HepG2 (cell line): ENCODE measurements at regions not wholly inside any gene's neighbourhood (a gene's known extent, or its start where the extent isn't known, plus 50 kb on each side); places are given as distances from the start of the nearest gene placed in this dataset.

Experiments used
- ATAC-seq: fragments of 200-7000 bp; cut with Tn5 transposase; 3 replicates; pipeline ENCODE4 v1.9.1; 2020; ENCODE audit warnings: mild to moderate bottlenecking, moderate library complexity
- BruUV-seq: library from RNA; stranded (reverse); fragments of 400-500 nt; replicated peaks from 2 replicates; lab custom pipeline; 2021; lab: Mats Ljungman, UMichigan
- CTCF ChIA-PET: fragments of 300-600 bp; formaldehyde crosslinking; extraction: SDS; loops from one replicate; lab custom pipeline; 2021; ENCODE audit warnings: low total read pairs, inconsistent platforms, low intra/inter-chr PET ratio; lab: Yijun Ruan, JAX
- POLR2A ChIA-PET: fragments of 350-600 bp; sonication (Branson Sonifier 250); formaldehyde crosslinking; loops from one replicate; lab custom pipeline; 2020; ENCODE audit warnings: antibody characterized with exemption, inconsistent platforms; lab: Yijun Ruan, JAX
- DNase-seq: peaks from one replicate; pipeline ENCODE4 v3.0.0-alpha.2; 2015; ENCODE audit warnings: low spot score
- FAIRE-seq: peaks from 3 replicates; lab custom pipeline; 2011; peaks lifted over from hg19 to GRCh38; lab: Jason Lieb, UNC
- H2AFZ ChIP-seq: one replicate; pipeline ENCODE4 v1.6.1; 2011; ENCODE audit warnings: low read length, inconsistent platforms
- H3K27ac ChIP-seq: fragments of 300-600 bp; 3 replicates; pipeline ENCODE4 v1.8.0; 2011; ENCODE audit warnings: mixed run types, mild to moderate bottlenecking, mixed read lengths, low read length, inconsistent platforms; ENCODE audit not compliant: insufficient read depth; ENCODE audit errors: extremely low read length
- H3K27me3 ChIP-seq, 2 experiments: fragments of 200-600 bp in 1 of 2; 2 replicates in 1 of 2; 3 replicates in 1 of 2; pipeline versions ENCODE4 v1.6.0 to v1.8.0; 2011; ENCODE audit warnings: low read length in 2 of 2, mild to moderate bottlenecking in 2 of 2, moderate library complexity in 2 of 2, inconsistent platforms in 1 of 2; ENCODE audit not compliant: insufficient read depth in 2 of 2, control insufficient read depth in 1 of 2
- H3K36me3 ChIP-seq, 2 experiments: fragments of 200-600 bp in 1 of 2; replicated peaks in 1 of 2; 2 replicates in 1 of 2; 3 replicates in 1 of 2; pipeline versions ENCODE4 v1.5.1 to v1.8.0; 2011; ENCODE audit warnings: low read length in 2 of 2, inconsistent platforms in 1 of 2; ENCODE audit not compliant: insufficient read depth in 2 of 2, control insufficient read depth in 1 of 2
- H3K4me1 ChIP-seq: 2 replicates; pipeline ENCODE4 v1.5.1; 2012; ENCODE audit warnings: low read length, inconsistent platforms; ENCODE audit not compliant: insufficient read depth
- H3K4me2 ChIP-seq: 2 replicates; pipeline ENCODE4 v1.6.0; 2011; ENCODE audit warnings: low read depth, low read length, inconsistent platforms
- H3K4me3 ChIP-seq, 3 experiments: fragments of 200-600 bp in 1 of 3; sonication (generic), shearing (Covaris generic) in 1 of 3; replicated peaks in 1 of 3; 2 replicates each; pipeline ENCODE4 v1.5.1; 2011 to 2016; ENCODE audit warnings: low read length in 3 of 3, inconsistent platforms in 2 of 3, low read depth in 2 of 3, mild to moderate bottlenecking in 2 of 3, control low read depth in 1 of 3, mixed read lengths in 1 of 3; ENCODE audit not compliant: insufficient read depth in 1 of 3
- H3K79me2 ChIP-seq: one replicate; pipeline ENCODE4 v1.6.1; 2011; ENCODE audit warnings: low read length, inconsistent platforms; ENCODE audit not compliant: insufficient read depth
- H3K9ac ChIP-seq: 2 replicates; pipeline ENCODE4 v1.6.0; 2011; ENCODE audit warnings: mild to moderate bottlenecking, low read depth, low read length, inconsistent platforms; ENCODE audit not compliant: insufficient read depth
- H3K9me3 ChIP-seq: 2 replicates; pipeline ENCODE4 v1.5.1; 2012; ENCODE audit warnings: mild to moderate bottlenecking, low read length
- H4K20me1 ChIP-seq: 2 replicates; pipeline ENCODE4 v1.6.0; 2011; ENCODE audit warnings: inconsistent platforms, mild to moderate bottlenecking, low read length, moderate library complexity; ENCODE audit not compliant: insufficient read depth
- ATF1 ChIP-seq: IDR thresholded peaks from 2 replicates; pipeline ENCODE4 v1.6.1; 2016; ENCODE audit warnings: mild to moderate bottlenecking, control low read depth
- CAMTA2 ChIP-seq: sonication (generic); formaldehyde crosslinking; IDR thresholded peaks from 2 replicates; pipeline ENCODE4 v1.4.0; 2020; ENCODE audit warnings: mild to moderate bottlenecking, missing genetic modification reagents, borderline replicate concordance
- EEA1 ChIP-seq: sonication (generic); formaldehyde crosslinking; IDR thresholded peaks from 2 replicates; pipeline ENCODE4 v1.5.1; 2020; ENCODE audit warnings: mild to moderate bottlenecking, missing genetic modification reagents, borderline replicate concordance
- FLYWCH1 ChIP-seq: sonication (generic); formaldehyde crosslinking; IDR thresholded peaks from 2 replicates; pipeline ENCODE4 v1.8.1; 2023; ENCODE audit warnings: mild to moderate bottlenecking, missing genetic modification reagents
- HMGA1 ChIP-seq: sonication (generic); formaldehyde crosslinking; conservative IDR thresholded peaks from 2 replicates; pipeline ENCODE4 v1.4.0; 2020; ENCODE audit warnings: missing genetic modification reagents
- RFX5 ChIP-seq: IDR thresholded peaks from 2 replicates; pipeline ENCODE4 v1.6.1; 2011; ENCODE audit warnings: low read depth, low read length, improper control_type of control experiment
- SMARCE1 ChIP-seq: fragments of 450-650 bp; IDR thresholded peaks from 2 replicates; pipeline ENCODE4 v1.6.1; 2017; ENCODE audit warnings: borderline replicate concordance
- SRY ChIP-seq: sonication (generic); formaldehyde crosslinking; IDR thresholded peaks from 2 replicates; pipeline ENCODE4 v1.8.0; 2022; ENCODE audit warnings: mild to moderate bottlenecking, missing genetic modification reagents
- TFE3 ChIP-seq: IDR thresholded peaks from 2 replicates; pipeline ENCODE4 v1.6.1; 2016
- TRAFD1 ChIP-seq: sonication (generic); formaldehyde crosslinking; IDR thresholded peaks from 2 replicates; pipeline ENCODE4 v1.5.1; 2020; ENCODE audit warnings: missing genetic modification reagents, mild to moderate bottlenecking, borderline replicate concordance
- ZNF138 ChIP-seq: sonication (generic); formaldehyde crosslinking; IDR thresholded peaks from 2 replicates; pipeline ENCODE4 v1.5.0; 2020; ENCODE audit warnings: mild to moderate bottlenecking, low read depth, missing genetic modification reagents
- ZNF256 ChIP-seq: sonication (generic); formaldehyde crosslinking; conservative IDR thresholded peaks from 2 replicates; pipeline ENCODE4 v1.4.0; 2020; ENCODE audit warnings: missing genetic modification reagents
- ZNF382 ChIP-seq: sonication (generic); formaldehyde crosslinking; IDR thresholded peaks from 2 replicates; pipeline ENCODE4 v1.5.0; 2020; ENCODE audit warnings: missing genetic modification reagents, mild to moderate bottlenecking, borderline replicate concordance
- ZNF660 ChIP-seq: sonication (generic); formaldehyde crosslinking; IDR thresholded peaks from 2 replicates; pipeline ENCODE4 v1.5.1; 2020; ENCODE audit warnings: mild to moderate bottlenecking, low read depth, missing genetic modification reagents, borderline replicate concordance
- ZNF678 ChIP-seq: sonication (generic); formaldehyde crosslinking; IDR thresholded peaks from 2 replicates; pipeline ENCODE4 v1.4.0; 2020; ENCODE audit warnings: mild to moderate bottlenecking, missing genetic modification reagents
- ZNF740 ChIP-seq: sonication (generic); formaldehyde crosslinking; IDR thresholded peaks from 2 replicates; pipeline ENCODE4 v1.4.0; 2020; ENCODE audit warnings: missing genetic modification reagents
- ZNF772 ChIP-seq: sonication (generic); formaldehyde crosslinking; IDR thresholded peaks from 2 replicates; pipeline ENCODE4 v1.5.0; 2020; ENCODE audit warnings: mild to moderate bottlenecking, missing genetic modification reagents
- ZSCAN21 ChIP-seq: sonication (generic); formaldehyde crosslinking; IDR thresholded peaks from 2 replicates; pipeline ENCODE4 v1.8.0; 2022; ENCODE audit warnings: mild to moderate bottlenecking, missing genetic modification reagents, moderate library complexity, borderline replicate concordance
- WGBS: methylation state at CpG from one replicate; pipeline ENCODE4 v1.1.6; 2017; ENCODE audit warnings: low lambda C conversion rate; 5-methylcytosine and 5-hydroxymethylcytosine counted together
- in situ Hi-C: cut with HindIII; loops from 2 replicates; pipeline ENCODE4 v1.10.0; 2017; ENCODE audit warnings: low pct_unique_long_range_greater_than_20kb; ENCODE audit not compliant: extremely low pct_ligation_motif_present
- intact Hi-C: fragments of 100-400 bp; cut with micrococcal nuclease; formaldehyde crosslinking; loops from one replicate; pipeline ENCODE4 v1.10.0; 2022; ENCODE audit not compliant: unreplicated experiment

GRCh38 chr19:46917002-46917401 lies 56.2 kb downstream of the ARHGAP35 start:
- intact Hi-C loops (no loop called here), in situ Hi-C loops (no loop called here)
- CTCF ChIA-PET, result no interaction called here
- peaks cover 56% of the 10 kb centered on the region for H3K4me1 ChIP-seq
- H3K27me3 ChIP-seq, result no peaks in the 10 kb centered on the region
- no peaks in the 10 kb centered on the region for H3K9me3 ChIP-seq
- peaks cover 27 to 37% of the 10 kb centered on the region in 2 experiments for H3K36me3 ChIP-seq
- peaks cover 75% of the 10 kb centered on the region for H3K79me2 ChIP-seq
- H2AFZ ChIP-seq, result no peak overlapping the region
- WGBS, result over 99% methylated on average over 5 of the region's 5 CpGs
- ATAC-seq (no peak), FAIRE-seq (no peak), DNase-seq (no peak)
- TF ChIP-seq EEA1 (CRISPR knock-in tag), result no peak
- no peak for TF ChIP-seq RFX5
- TF ChIP-seq ATF1 (CRISPR knock-in tag), result no peak
- no peak for TF ChIP-seq SMARCE1
- no peak for TF ChIP-seq ZSCAN21 (CRISPR knock-in tag)
- TF ChIP-seq CAMTA2 (CRISPR knock-in tag), result no peak
- no peak for TF ChIP-seq ZNF740
- no TSS peak for BruUV-seq
- no peak overlapping the region for H3K9ac ChIP-seq
- H3K27ac ChIP-seq, result no peak overlapping the region
- H3K4me2 ChIP-seq, result no peak overlapping the region
- no peak overlapping the region for H3K4me3 ChIP-seq
- POLR2A ChIA-PET, result no interaction called here
- peaks cover 20% of the 10 kb centered on the region; the same call in 1 of the 2 replicates for H4K20me1 ChIP-seq

GRCh38 chr19:46919324-46919723 lies 58.5 kb downstream of the ARHGAP35 start:
- Histone ChIP-seq H3K9ac (no peak overlapping the region), H4K20me1 (peaks cover 15% of the 10 kb centered on the region; the same call in 1 of the 2 replicates), H3K4me3 (no peak overlapping the region), H3K9me3 (no peaks in the 10 kb centered on the region), H3K4me1 (peaks cover 38% of the 10 kb centered on the region), H3K27ac (no peak overlapping the region), H3K36me3 (peaks cover 29 to 49% of the 10 kb centered on the region in 2 experiments), H3K4me2 (no peak overlapping the region), H3K79me2 (peaks cover 69% of the 10 kb centered on the region), H2AFZ (no peak overlapping the region), H3K27me3 (no peaks in the 10 kb centered on the region)
- in situ Hi-C loops (no loop called here), intact Hi-C loops (no loop called here)
- 89% methylated on average over 8 of the region's 8 CpGs for WGBS
- ChIA-PET POLR2A (no interaction called here), CTCF (no interaction called here)
- DNase-seq (no peak), FAIRE-seq (no peak), ATAC-seq (no peak)
- no TSS peak for BruUV-seq
- no peak for TF ChIP-seq SRY
- no peak for TF ChIP-seq ZNF772 (CRISPR knock-in tag)
- TF ChIP-seq ZNF678 (CRISPR knock-in tag), result no peak
- TF ChIP-seq HMGA1, result no peak
- no peak for TF ChIP-seq TRAFD1 (CRISPR knock-in tag)
- TF ChIP-seq TFE3, result no peak
- no peak for TF ChIP-seq FLYWCH1
- no peak for TF ChIP-seq ATF1 (CRISPR knock-in tag)
- TF ChIP-seq ZNF138, result no peak
- TF ChIP-seq ZNF660 (CRISPR knock-in tag), result no peak
- no peak for TF ChIP-seq ZNF256 (CRISPR knock-in tag)
- no peak for TF ChIP-seq ZNF382 (CRISPR knock-in tag)
